Panc1 (cell line): ENCODE measurements at regions not wholly inside any gene's neighbourhood (a gene's known extent, or its start where the extent isn't known, plus 50 kb on each side); places are given as distances from the start of the nearest gene placed in this dataset.

Experiments
- ATAC-seq: fragments of 200-7000 bp; cut with Tn5 transposase; 2 replicates; pipeline ENCODE4 v1.9.1; 2020; ENCODE audit warnings: mild to moderate bottlenecking, moderate library complexity
- BruUV-seq: library from RNA; stranded (reverse); fragments of 400-500 nt; replicated peaks from 2 replicates; lab custom pipeline; 2021; lab: Mats Ljungman, UMichigan
- CTCF ChIA-PET: fragments of 300-600 bp; sonication (Branson Sonifier 250); formaldehyde crosslinking; loops from one replicate; lab custom pipeline; 2022; ENCODE audit warnings: antibody characterized with exemption; lab: Charles Lee
- POLR2A ChIA-PET: fragments of 300-600 bp; sonication (Branson Sonifier 250); formaldehyde crosslinking; loops from one replicate; lab custom pipeline; 2022; ENCODE audit warnings: antibody characterized with exemption; lab: Charles Lee
- DNase-seq: peaks from one replicate; pipeline ENCODE4 v3.0.0-alpha.2; 2010; ENCODE audit warnings: low read depth, low spot score
- H3K27ac ChIP-seq: 2 replicates; pipeline ENCODE4 v1.5.1; 2011; ENCODE audit warnings: mild to moderate bottlenecking, low read length, inconsistent platforms
- H3K27me3 ChIP-seq: fragments of 200-500 bp; sonication (Bioruptor generic); 2 replicates; pipeline ENCODE4 v1.6.0; 2014; ENCODE audit warnings: low read length, inconsistent platforms; ENCODE audit not compliant: control insufficient read depth, insufficient read depth
- H3K36me3 ChIP-seq: fragments of 200-500 bp; sonication (Bioruptor generic); 2 replicates; pipeline ENCODE4 v1.5.1; 2014; ENCODE audit warnings: inconsistent platforms, mild to moderate bottlenecking, low read length, moderate library complexity; ENCODE audit not compliant: control insufficient read depth, insufficient read depth
- H3K4me1 ChIP-seq: 2 replicates; pipeline ENCODE4 v1.5.1; 2011; ENCODE audit warnings: inconsistent platforms, mild to moderate bottlenecking, low read length, moderate library complexity; ENCODE audit not compliant: control insufficient read depth, insufficient read depth
- H3K4me3 ChIP-seq, 2 experiments: 2 replicates each; pipeline ENCODE4 v1.5.1; 2011 to 2012; ENCODE audit warnings: low read depth in 2 of 2, low read length in 2 of 2, mild to moderate bottlenecking in 2 of 2, inconsistent platforms in 1 of 2, moderate library complexity in 1 of 2
- H3K9me3 ChIP-seq: fragments of 200-500 bp; sonication (Bioruptor generic); 2 replicates; pipeline ENCODE4 v1.5.1; 2014; ENCODE audit warnings: low read depth, mild to moderate bottlenecking, inconsistent platforms, low read length, moderate library complexity; ENCODE audit not compliant: control insufficient read depth, insufficient read depth
- POLR2AphosphoS5 ChIP-seq: IDR thresholded peaks from 2 replicates; pipeline ENCODE4 v1.6.1; 2012; ENCODE audit warnings: mild to moderate bottlenecking, low read depth, low read length, moderate library complexity
- SIN3A ChIP-seq: IDR thresholded peaks from 2 replicates; pipeline ENCODE4 v1.6.1; 2012; ENCODE audit warnings: low read depth, mild to moderate bottlenecking, low read length, moderate library complexity, borderline replicate concordance; ENCODE audit not compliant: insufficient read depth
- TCF7L2 ChIP-seq: IDR thresholded peaks from 2 replicates; pipeline ENCODE4 v1.6.1; 2011; ENCODE audit warnings: mild to moderate bottlenecking, low read depth, low read length, inconsistent platforms
- in situ Hi-C: cut with HindIII; loops from 2 replicates; pipeline ENCODE4 v1.10.0; 2016; ENCODE audit warnings: low sequenced_read_pairs, low pct_unique_long_range_greater_than_20kb
- intact Hi-C: fragments of 100-400 bp; cut with micrococcal nuclease; formaldehyde crosslinking; loops from one replicate; pipeline ENCODE4 v1.10.0; 2022; ENCODE audit not compliant: unreplicated experiment
- TF ChIP-seq, protein P1 (sequence below): fragments of 450-650 bp; IDR thresholded peaks from 2 replicates; pipeline ENCODE4 v1.5.1; 2017; ENCODE audit warnings: mild to moderate bottlenecking
- TF ChIP-seq, protein P2 (sequence below), 2 experiments: IDR thresholded peaks; 2 replicates each; pipeline ENCODE4 v1.6.1; 2011 to 2012; ENCODE audit warnings: low read depth in 2 of 2, control low read depth in 1 of 2, low read length in 1 of 2, mild to moderate bottlenecking in 1 of 2, moderate library complexity in 1 of 2; ENCODE audit not compliant: insufficient read depth in 1 of 2

DNA sequence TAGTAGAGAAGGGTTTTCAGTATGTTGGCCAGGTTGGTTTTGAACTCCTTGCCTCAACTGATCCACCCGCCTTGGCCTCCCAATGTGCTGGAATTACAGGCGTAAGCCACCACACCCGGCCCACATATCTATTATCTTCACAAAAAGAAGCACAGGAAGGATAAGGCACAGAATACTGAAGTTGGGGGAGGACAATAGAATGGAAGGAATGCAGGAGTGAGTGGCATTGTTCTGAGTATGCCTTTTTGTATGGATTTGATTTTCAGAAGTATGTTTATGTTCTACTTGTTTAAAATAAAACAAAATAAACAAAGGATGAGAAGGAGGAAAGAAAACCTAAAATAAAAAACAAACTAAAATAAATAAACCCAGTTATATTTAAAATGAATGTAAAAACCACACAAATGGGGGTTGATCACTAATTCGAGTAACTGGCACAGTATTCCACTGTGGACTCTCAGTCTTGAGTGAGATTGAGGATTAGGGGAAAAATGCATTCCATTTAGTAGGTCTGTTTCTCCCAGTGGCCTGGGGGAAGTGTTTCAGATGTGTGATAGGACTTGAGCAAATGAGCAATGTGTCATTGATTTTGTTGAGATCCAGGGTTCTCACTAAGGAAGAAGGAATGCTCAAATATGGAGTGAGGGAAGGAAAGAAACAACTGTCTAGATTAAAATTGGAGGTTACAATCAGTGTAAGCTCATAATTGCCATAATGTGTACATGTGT lies 109.0 kb upstream of the C1QTNF7 start:
- in situ Hi-C loops = no loop called here

DNA sequence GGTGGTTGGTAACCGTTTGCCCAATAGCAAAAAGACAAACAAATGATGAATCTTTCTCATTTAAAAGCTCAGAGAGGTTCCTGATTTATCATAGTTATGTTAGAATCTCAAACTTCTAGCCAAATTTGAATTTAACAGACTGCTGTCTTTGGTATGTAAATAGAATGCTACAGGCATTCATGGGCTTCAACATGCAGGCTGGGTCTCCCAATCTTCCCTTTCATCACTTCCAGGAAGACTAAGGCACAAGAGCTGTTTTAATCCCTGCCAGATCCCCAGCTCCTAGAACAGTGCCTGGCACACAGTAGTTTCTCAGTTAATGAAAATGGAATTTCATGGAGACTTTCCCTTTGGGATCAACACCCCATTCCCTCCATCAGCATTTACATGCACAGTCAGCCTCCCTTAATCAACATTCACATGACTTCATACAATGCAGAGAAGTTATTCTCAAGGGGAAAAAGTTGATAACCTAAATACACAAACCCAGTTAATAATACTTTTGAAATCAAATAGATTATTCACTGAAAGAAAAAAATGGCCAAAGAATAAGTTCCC lies 107.6 kb upstream of the C1QTNF7 start:
- Histone ChIP-seq H3K4me1 (no peaks in the 10 kb centered on the region), H3K36me3 (no peaks in the 10 kb centered on the region), H3K27ac (no peak overlapping the region), H3K27me3 (no peaks in the 10 kb centered on the region), H3K4me3 (no peak overlapping the region), H3K9me3 (no peaks in the 10 kb centered on the region)
- in situ Hi-C loops (no loop called here), intact Hi-C loops (loop anchor here (10.0 kb wide), 1 partner anchor 55 kb away; no protein-coding TSS in a partner anchor)
- no peak for ATAC-seq
- no TSS peak for BruUV-seq
- ChIA-PET CTCF (no interaction called here), POLR2A (no interaction called here)
- TF ChIP-seq TCF7L2 (no peak), POLR2AphosphoS5 (no peak), SIN3A (no peak)
- TF ChIP-seq, protein P1, sequence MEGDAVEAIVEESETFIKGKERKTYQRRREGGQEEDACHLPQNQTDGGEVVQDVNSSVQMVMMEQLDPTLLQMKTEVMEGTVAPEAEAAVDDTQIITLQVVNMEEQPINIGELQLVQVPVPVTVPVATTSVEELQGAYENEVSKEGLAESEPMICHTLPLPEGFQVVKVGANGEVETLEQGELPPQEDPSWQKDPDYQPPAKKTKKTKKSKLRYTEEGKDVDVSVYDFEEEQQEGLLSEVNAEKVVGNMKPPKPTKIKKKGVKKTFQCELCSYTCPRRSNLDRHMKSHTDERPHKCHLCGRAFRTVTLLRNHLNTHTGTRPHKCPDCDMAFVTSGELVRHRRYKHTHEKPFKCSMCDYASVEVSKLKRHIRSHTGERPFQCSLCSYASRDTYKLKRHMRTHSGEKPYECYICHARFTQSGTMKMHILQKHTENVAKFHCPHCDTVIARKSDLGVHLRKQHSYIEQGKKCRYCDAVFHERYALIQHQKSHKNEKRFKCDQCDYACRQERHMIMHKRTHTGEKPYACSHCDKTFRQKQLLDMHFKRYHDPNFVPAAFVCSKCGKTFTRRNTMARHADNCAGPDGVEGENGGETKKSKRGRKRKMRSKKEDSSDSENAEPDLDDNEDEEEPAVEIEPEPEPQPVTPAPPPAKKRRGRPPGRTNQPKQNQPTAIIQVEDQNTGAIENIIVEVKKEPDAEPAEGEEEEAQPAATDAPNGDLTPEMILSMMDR = no peak
- TF ChIP-seq, protein P2, sequence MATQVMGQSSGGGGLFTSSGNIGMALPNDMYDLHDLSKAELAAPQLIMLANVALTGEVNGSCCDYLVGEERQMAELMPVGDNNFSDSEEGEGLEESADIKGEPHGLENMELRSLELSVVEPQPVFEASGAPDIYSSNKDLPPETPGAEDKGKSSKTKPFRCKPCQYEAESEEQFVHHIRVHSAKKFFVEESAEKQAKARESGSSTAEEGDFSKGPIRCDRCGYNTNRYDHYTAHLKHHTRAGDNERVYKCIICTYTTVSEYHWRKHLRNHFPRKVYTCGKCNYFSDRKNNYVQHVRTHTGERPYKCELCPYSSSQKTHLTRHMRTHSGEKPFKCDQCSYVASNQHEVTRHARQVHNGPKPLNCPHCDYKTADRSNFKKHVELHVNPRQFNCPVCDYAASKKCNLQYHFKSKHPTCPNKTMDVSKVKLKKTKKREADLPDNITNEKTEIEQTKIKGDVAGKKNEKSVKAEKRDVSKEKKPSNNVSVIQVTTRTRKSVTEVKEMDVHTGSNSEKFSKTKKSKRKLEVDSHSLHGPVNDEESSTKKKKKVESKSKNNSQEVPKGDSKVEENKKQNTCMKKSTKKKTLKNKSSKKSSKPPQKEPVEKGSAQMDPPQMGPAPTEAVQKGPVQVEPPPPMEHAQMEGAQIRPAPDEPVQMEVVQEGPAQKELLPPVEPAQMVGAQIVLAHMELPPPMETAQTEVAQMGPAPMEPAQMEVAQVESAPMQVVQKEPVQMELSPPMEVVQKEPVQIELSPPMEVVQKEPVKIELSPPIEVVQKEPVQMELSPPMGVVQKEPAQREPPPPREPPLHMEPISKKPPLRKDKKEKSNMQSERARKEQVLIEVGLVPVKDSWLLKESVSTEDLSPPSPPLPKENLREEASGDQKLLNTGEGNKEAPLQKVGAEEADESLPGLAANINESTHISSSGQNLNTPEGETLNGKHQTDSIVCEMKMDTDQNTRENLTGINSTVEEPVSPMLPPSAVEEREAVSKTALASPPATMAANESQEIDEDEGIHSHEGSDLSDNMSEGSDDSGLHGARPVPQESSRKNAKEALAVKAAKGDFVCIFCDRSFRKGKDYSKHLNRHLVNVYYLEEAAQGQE (IDR thresholded peaks at IDR 0.05; ENCODE audit: insufficient read depth in 1 of 2, low read depth in 2 of 2, low read length in 1 of 2) = no peak
- DNase-seq = no peak

More for the DNA sequence above, 109.0 kb upstream of the C1QTNF7 start:
- Histone ChIP-seq H3K9me3 (no peaks in the 10 kb centered on the region), H3K27me3 (no peaks in the 10 kb centered on the region), H3K4me3 (no peak overlapping the region), H3K27ac (no peak overlapping the region), H3K36me3 (no peaks in the 10 kb centered on the region), H3K4me1 (no peaks in the 10 kb centered on the region)
- no peak for DNase-seq
- TF ChIP-seq, protein P1 = no peak
- intact Hi-C loops = no loop called here
- ATAC-seq = no peak
- ChIA-PET CTCF (no interaction called here), POLR2A (no interaction called here)
- BruUV-seq = no TSS peak
